ENCODE measurements at regions not wholly inside any gene's neighbourhood (a gene's known extent, or its start where the extent isn't known, plus 50 kb on each side); places are given as distances from the start of the nearest gene placed in this dataset.

- TF ChIP-seq CTCF (IDR thresholded peaks at IDR 0.05; ENCODE audit: borderline replicate concordance, extremely low read depth, low read length, poor library complexity, severe bottlenecking) (no peak), EZH2 (IDR thresholded peaks at IDR 0.05; ENCODE audit: borderline replicate concordance, low read depth, low read length, severe bottlenecking) (no peak)
These were observed 74.1 kb upstream of the UQCRFS1 start for GRCh38 chr19:29287061-29287460.

Measured in DND-41 (cell line).